ENCODE measurements at regions not wholly inside any gene's neighbourhood (a gene's known extent, or its start where the extent isn't known, plus 50 kb on each side); places are given as distances from the start of the nearest gene placed in this dataset.

- H4K91ac ChIP-seq (ENCODE audit: insufficient read depth, low read depth, low read length), result no peak overlapping the region
- TF ChIP-seq MAFK (IDR thresholded peaks at IDR 0.05; ENCODE audit: low read depth, low read length), result no peak
- TF ChIP-seq BHLHE40 (IDR thresholded peaks at IDR 0.05; ENCODE audit: low read depth, low read length), result no peak
- TF ChIP-seq RCOR1 (IDR thresholded peaks at IDR 0.05; ENCODE audit: insufficient replicate concordance, low read length), result no peak
- no peak for TF ChIP-seq USF2 (IDR thresholded peaks at IDR 0.05; ENCODE audit: low read depth, low read length)
- no peak for TF ChIP-seq NFE2L2 (IDR thresholded peaks at IDR 0.05; ENCODE audit: low read depth, low read length)
- TF ChIP-seq, protein P1, sequence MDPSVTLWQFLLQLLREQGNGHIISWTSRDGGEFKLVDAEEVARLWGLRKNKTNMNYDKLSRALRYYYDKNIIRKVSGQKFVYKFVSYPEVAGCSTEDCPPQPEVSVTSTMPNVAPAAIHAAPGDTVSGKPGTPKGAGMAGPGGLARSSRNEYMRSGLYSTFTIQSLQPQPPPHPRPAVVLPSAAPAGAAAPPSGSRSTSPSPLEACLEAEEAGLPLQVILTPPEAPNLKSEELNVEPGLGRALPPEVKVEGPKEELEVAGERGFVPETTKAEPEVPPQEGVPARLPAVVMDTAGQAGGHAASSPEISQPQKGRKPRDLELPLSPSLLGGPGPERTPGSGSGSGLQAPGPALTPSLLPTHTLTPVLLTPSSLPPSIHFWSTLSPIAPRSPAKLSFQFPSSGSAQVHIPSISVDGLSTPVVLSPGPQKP (IDR thresholded peaks at IDR 0.05; ENCODE audit: borderline replicate concordance, low read depth, low read length), result no peak
- no peak for TF ChIP-seq MAZ (IDR thresholded peaks at IDR 0.05; ENCODE audit: borderline replicate concordance, low read depth, low read length)
- no peak overlapping the region for H2BK20ac ChIP-seq (ENCODE audit: low read depth, low read length)
- ChIA-PET POLR2A (ENCODE audit: unreplicated experiment) (no interaction called here), CTCF (no interaction called here)
- no peak overlapping the region for H2BK5ac ChIP-seq (ENCODE audit: low read depth, low read length, poor library complexity, severe bottlenecking)
- H2AK5ac ChIP-seq (ENCODE audit: low read depth, low read length), result no peak overlapping the region
- no peaks in the 10 kb centered on the region for H3K36me3 ChIP-seq (ENCODE audit: control insufficient read depth, insufficient read depth, low read length)
- no peak overlapping the region for H3K4me3 ChIP-seq (ENCODE audit: insufficient read depth, low read depth, low read length)
- no peaks in the 10 kb centered on the region for H4K20me1 ChIP-seq (ENCODE audit: insufficient read depth, low read length)
- no peak overlapping the region for H4K8ac ChIP-seq (ENCODE audit: low read depth in 2 of 2, low read length in 2 of 2)
- no peaks in the 10 kb centered on the region for H3K79me1 ChIP-seq (ENCODE audit: low read depth in 1 of 2, low read length in 2 of 2)
- intact Hi-C loops (cut with micrococcal nuclease) (no loop called here), in situ Hi-C loops (cut with MboI; ENCODE audit: low sequenced_read_pairs) (no loop called here), dilution Hi-C loops (cut with HindIII; ENCODE audit: low sequenced_read_pairs, unreplicated experiment) (no loop called here)
- no peak overlapping the region for H3K4ac ChIP-seq (ENCODE audit: low read depth, low read length)
- H2AFZ ChIP-seq (replicated peaks; ENCODE audit: low read length, poor library complexity), result no peak overlapping the region
- H2BK15ac ChIP-seq (ENCODE audit: low read depth, low read length), result no peak overlapping the region
- WGBS, 2 experiments (ENCODE audit: extremely low coverage in 2 of 2, insufficient read length in 1 of 2), result 50% methylated on average over 1 of the region's 3 CpGs; no CpG with 5 or more reads in 1 of the 2 experiments
- no peak overlapping the region for H3K14ac ChIP-seq (replicated peaks; ENCODE audit: low read depth, low read length)
- H2AK9ac ChIP-seq (replicated peaks; ENCODE audit: low read depth, low read length, poor library complexity), result no peak overlapping the region
- no TSS peak for BruUV-seq (replicated peaks)
- H3K4me2 ChIP-seq (ENCODE audit: low read depth, low read length), result no peak overlapping the region
- H3K18ac ChIP-seq (ENCODE audit: low read depth, low read length), result no peak overlapping the region
- H3K23ac ChIP-seq (ENCODE audit: low read depth, low read length), result no peak overlapping the region
- no peak overlapping the region for H3K27ac ChIP-seq (ENCODE audit: insufficient read depth, low read length)
- no peaks in the 10 kb centered on the region for H3K27me3 ChIP-seq (ENCODE audit: control insufficient read depth, insufficient read depth, low read length)
- ATAC-seq (ENCODE audit: low read depth), result no peak
- no peak overlapping the region for H4K5ac ChIP-seq (ENCODE audit: low read depth, low read length)
- H3K56ac ChIP-seq (ENCODE audit: extremely low read depth, insufficient read depth, low read length), result no peak overlapping the region
- DNase-seq, result no peak
- H3K9me3 ChIP-seq (ENCODE audit: control insufficient read depth, insufficient read depth, low read length), result peaks cover 13% of the 10 kb centered on the region
- H3K9me1 ChIP-seq (ENCODE audit: insufficient read depth, low read length), result no peaks in the 10 kb centered on the region
- H2BK120ac ChIP-seq (ENCODE audit: low read depth, low read length), result no peak overlapping the region
- no peak overlapping the region for H3K9ac ChIP-seq (ENCODE audit: low read depth, low read length)
- H3K4me1 ChIP-seq (ENCODE audit: control insufficient read depth, insufficient read depth, low read length), result no peaks in the 10 kb centered on the region
Measured at GRCh38 chr7:109125001-109125400, 555.3 kb downstream of the DNAJB9 start.
